GM18909 (cell line): ENCODE measurements at regions not wholly inside any gene's neighbourhood (a gene's known extent, or its start where the extent isn't known, plus 50 kb on each side); places are given as distances from the start of the nearest gene placed in this dataset.

Source experiments
- ATAC-seq: cut with Tn5 transposase; IDR thresholded peaks from one replicate; pipeline ENCODE4 v1.9.1; 2021; ENCODE audit warnings: mild to moderate bottlenecking; ENCODE audit not compliant: unreplicated experiment, poor library complexity

DNA sequence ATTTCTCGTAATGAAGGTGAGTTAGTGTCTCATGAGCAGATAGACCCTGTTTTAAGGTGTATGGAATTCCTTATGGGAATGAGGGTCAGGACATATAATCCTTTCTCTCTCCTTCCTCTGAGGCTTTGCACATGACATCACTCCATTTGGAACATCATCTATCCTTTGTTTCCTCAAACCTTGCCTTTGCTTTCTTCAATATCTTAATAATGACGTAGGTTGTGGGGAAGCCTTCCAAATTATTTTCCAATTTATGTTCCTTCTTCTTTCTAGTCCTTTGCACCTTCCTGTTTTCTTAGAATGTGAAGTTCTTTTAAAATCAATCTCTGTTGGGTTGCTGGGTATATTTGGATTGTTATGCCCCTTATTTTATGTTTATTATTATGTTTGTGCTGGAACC lies 502.9 kb upstream of the STXBP6 start:
- no peak for ATAC-seq

DNA sequence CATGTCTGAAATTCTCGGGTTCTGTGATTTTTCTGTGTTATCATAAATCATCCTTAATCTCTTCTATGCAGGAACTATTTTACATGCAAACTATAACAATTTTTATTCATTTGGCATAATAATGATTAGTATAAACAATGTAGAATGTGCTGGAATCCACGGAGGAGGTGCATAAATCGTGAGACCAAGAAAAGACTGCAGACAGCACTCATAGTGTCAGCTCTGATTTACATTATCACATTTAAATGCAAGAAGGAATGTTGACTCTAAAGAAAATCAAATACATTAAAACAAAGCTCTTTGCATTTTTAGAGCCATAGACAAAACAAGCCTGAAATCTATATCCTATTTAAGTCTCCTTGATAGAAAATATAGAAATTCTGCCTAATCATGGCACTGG lies 501.7 kb upstream of the STXBP6 start:
- no peak for ATAC-seq

- no peak for ATAC-seq
These were observed 496.9 kb upstream of the STXBP6 start for GRCh38 chr14:25546826-25547225.

DNA sequence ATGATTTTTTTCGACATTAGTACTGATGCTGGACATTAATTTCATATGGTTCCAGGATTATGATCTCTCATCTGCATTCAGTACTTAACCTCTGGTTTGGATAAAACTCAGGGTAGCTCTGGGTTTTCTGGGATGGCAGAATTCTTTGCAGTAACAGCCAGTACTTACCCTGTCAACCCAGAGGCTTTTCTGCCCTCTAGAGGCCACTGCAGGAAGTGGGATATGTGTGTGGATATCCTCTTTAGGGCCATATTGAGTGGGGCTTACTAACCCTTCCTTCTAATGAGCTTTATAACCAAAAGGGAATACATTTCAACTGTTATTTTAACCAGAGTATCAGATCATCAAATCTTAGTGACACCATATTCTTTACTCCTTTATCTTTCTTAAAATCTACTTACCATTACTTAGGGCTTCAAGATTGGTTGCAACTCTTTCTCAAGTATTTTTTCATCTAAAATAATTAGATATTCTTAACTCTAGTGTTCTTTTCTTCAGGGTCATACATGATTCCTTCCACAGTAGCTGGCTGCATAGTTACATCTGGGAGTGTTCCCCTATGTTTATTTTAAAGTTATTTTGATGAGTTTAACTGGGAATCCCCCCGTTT lies 488.0 kb upstream of the STXBP6 start:
- ATAC-seq: peak; percentile 83

DNA sequence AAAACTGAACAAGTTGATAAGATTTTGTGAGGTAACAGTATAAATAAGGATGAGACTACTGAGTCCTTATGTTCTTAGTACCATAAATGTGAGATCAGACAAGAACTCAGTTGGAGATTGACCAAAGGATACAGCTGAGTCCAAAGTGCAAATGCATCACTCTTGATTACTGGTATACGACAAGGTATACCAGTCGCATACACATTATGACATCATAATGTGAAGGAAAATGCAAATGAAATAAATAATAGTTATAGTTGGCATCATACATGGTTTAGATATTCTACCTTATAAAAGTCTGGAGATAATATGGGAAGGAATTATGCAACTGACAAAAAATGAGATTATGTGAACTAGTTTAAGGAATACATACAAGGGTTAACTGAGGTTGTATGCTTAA lies 476.3 kb upstream of the STXBP6 start:
- no peak for ATAC-seq

- ATAC-seq: no peak
These were observed 473.0 kb upstream of the STXBP6 start for GRCh38 chr14:25522926-25523325.

GRCh38 chr14:25522116-25522515 lies 472.2 kb upstream of the STXBP6 start:
- no peak for ATAC-seq

DNA sequence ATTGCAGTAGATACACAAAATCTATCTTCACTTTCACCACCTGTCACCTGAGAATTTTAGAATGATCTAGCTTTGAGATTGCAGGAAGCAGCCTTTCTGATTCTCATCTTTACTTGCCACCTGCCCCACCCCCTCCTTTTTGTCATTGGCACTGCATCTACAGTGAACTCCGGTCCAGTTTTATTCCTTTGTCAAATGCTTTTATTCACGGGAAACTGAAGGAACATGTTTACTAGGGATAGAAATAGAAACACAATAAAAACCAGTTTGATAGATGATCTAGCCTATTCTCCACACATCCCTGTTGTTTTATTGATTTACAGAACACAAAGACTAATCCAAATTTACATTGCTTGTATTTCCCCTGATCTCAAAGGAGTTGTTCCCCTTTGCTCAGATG lies 471.7 kb upstream of the STXBP6 start:
- ATAC-seq: no peak

DNA sequence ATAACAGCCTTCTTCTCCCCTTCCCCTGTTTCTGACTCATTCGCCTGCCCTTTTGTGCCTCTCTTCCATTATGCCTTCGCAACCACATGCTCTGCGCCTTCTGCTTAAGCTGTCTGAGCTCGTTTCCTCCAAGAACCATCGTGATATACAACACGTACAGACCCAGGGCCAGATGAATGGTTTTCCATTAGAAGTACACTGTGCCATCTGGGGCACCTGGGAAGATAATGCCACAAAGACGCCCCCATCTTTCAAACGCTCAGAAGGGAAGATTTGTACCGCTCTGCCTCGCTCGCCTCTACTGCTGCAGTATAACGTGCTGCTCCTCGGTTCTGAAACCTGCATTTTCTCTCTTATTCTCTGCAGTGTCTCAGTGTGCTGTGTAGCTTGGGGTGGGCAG lies 470.9 kb upstream of the STXBP6 start:
- ATAC-seq: no peak

- ATAC-seq: no peak
These were observed 468.4 kb upstream of the STXBP6 start for GRCh38 chr14:25518364-25518763.

- ATAC-seq: no peak
These were observed 466.9 kb upstream of the STXBP6 start for GRCh38 chr14:25516838-25517237.

DNA sequence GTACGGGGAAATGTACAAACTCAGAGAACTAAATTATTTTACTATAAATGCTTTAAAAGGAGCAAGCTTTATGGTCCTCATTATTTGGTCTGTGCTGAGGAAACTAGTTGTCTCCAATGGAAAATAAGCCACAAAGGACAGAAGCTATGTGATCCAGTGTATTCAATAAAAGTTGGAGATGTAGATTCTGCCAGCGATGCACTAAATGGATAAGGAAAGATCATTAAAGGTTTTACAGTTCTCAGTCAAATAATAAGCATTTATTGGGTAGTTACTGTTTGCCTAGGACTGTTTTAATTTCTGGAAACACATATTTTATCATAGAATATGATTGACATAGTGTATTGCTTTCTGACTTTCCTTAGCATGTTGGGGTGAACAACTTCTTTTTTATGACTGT lies 458.9 kb upstream of the STXBP6 start:
- ATAC-seq: no peak

DNA sequence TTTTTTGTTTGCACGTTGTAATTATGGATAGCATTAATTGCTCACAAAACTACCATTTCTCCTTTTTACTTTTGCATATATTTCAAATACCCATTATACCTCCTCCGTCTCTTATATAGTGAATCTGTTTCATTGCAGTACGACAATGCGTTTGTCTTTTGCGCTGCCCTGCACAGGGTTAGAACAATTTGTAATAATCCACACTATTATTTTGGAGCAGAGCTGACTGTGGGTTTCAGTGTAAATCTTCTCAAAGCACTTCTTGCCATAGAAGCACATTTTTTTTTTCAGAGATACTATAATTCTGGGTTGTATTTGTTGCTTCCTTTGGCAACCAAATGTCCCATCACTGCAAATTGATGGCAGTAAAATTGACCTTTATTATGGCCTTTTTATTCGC lies 451.8 kb upstream of the STXBP6 start:
- ATAC-seq: no peak

DNA sequence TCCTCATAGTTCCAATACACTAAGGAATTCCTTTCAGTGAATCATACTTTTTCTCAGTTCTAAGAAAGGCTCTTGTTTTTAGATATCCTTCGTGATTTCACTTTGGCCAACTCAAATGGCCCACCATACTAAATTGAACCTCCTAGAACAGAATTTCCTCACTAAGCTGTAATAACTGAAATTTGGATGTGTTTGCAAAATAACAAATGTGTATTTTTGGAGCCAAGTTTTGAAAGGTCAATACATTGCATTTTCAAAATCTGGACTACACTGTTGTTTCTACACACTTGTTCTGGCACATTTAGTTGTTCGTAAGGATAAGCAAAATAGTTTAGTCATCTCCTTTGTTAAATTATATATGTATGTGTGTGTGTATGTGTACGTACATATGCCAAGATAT lies 439.0 kb upstream of the STXBP6 start:
- no peak for ATAC-seq

- ATAC-seq: no peak
These were observed 435.4 kb upstream of the STXBP6 start for GRCh38 chr14:25485381-25485780.

- no peak for ATAC-seq
These were observed 435.0 kb upstream of the STXBP6 start for GRCh38 chr14:25484906-25485305.

GRCh38 chr14:25484235-25484634 lies 434.3 kb upstream of the STXBP6 start:
- ATAC-seq: no peak

DNA sequence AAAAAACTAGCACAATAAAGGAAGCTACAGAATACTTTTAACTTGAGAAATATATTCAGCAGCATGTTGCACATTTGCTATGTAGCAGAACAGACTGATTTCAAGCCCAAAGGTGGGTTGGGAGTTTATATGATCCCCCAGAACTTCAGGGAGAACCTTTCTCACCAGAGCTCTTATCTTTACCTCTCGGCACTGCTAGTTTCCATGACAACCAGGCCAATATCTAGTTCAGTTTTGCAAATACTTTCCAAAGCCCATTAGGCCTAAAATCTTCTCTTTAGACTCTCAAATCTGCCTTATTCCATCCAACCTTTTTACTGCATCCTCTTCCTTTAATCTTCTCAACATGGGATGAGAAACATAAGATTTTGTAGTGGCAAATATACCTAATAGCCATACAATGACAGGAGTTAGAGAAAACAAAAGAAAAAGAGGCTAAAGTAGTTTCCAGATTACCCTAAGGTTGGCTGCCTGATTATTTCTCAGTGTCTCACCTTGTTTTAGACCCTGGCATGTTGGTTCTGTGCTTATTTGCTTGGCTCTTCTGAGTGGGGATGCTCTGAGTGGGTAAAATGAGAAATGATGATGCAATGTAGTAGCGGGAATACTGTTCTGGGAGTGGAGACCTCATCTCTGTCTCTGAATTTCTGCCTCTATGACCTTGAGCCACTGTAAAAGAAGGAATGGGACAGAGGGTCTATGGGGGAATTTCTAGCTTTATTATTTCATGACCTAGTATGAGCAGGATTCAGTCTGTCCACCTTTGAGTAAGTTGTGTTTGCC lies 427.6 kb upstream of the STXBP6 start:
- no peak for ATAC-seq

- no peak for ATAC-seq
These were observed 422.8 kb upstream of the STXBP6 start for GRCh38 chr14:25472700-25473099.

GRCh38 chr14:25464772-25465171 lies 414.8 kb upstream of the STXBP6 start:
- ATAC-seq: no peak

DNA sequence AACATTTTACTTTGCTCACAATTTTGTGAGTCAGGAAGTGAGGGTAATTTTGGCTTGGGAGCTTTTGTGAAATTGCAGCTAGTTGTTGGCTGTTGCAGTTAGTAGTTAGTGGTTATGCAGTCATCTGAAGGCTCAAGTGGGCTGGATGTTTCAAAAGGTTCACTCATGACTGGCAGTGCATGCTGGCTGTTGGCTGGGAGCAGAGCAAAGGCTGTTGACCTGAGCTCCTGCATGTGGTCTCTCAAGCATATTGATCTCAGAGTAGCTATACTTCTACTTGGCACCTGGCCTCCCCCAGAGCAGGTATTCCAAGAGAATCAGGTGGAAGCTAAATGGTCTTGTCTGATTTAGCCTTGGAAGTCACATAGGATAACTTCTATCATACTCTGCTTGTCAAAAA lies 414.1 kb upstream of the STXBP6 start:
- no peak for ATAC-seq

- peak; percentile 50 for ATAC-seq
These were observed 413.5 kb upstream of the STXBP6 start for GRCh38 chr14:25463480-25463879.
